GM12878 (cell line): ENCODE measurements at regions not wholly inside any gene's neighbourhood (a gene's known extent, or its start where the extent isn't known, plus 50 kb on each side); places are given as distances from the start of the nearest gene placed in this dataset.

ENCODE experiments used
- ATAC-seq: fragments of 200-7000 bp; cut with Tn5 transposase; 3 replicates; pipeline ENCODE4 v1.9.1; 2020; ENCODE audit warnings: mild to moderate bottlenecking, moderate library complexity
- BruUV-seq: library from RNA; stranded (reverse); fragments of 400-500 nt; replicated peaks from 2 replicates; lab custom pipeline; 2021; lab: Mats Ljungman, UMichigan
- CTCF ChIA-PET: fragments of 300-600 bp; sonication (Branson Sonifier 250); formaldehyde crosslinking; extraction: SDS; loops from one replicate; lab custom pipeline; 2021; ENCODE audit warnings: inconsistent platforms; lab: Yijun Ruan, JAX
- POLR2A ChIA-PET: fragments of 350-600 bp; formaldehyde crosslinking; extraction: SDS; loops from one replicate; lab custom pipeline; 2021; ENCODE audit warnings: inconsistent platforms; lab: Charles Lee
- RAD21 ChIA-PET: fragments of 300-600 bp; sonication (Branson Sonifier 250); formaldehyde crosslinking; loops from one replicate; lab custom pipeline; 2023; ENCODE audit warnings: antibody characterized with exemption; ENCODE audit not compliant: unreplicated experiment; lab: Charles Lee
- SMC1A ChIA-PET: fragments of 300-600 bp; sonication (Branson Sonifier 250); formaldehyde crosslinking; loops from one replicate; lab custom pipeline; 2023; ENCODE audit not compliant: unreplicated experiment, uncharacterized antibody; lab: Charles Lee
- DNase-seq: peaks from one replicate; pipeline ENCODE4 v3.0.0-alpha.2; 2011; ENCODE audit warnings: low read depth, low spot score
- FAIRE-seq: peaks from 3 replicates; lab custom pipeline; 2011; peaks lifted over from hg19 to GRCh38; lab: Jason Lieb, UNC
- H2AFZ ChIP-seq: 2 replicates; pipeline ENCODE4 v1.6.0; 2011; ENCODE audit warnings: low read depth, low read length, control low read depth; ENCODE audit not compliant: control insufficient read depth
- H3K27ac ChIP-seq: 2 replicates; pipeline ENCODE4 v1.5.1; 2011; ENCODE audit warnings: control low read depth; ENCODE audit not compliant: control insufficient read depth, insufficient read depth
- H3K27me3 ChIP-seq, 2 experiments: replicated peaks in 1 of 2; 2 replicates each; pipeline versions ENCODE4 v1.6.0 to v1.6.1; 2011; ENCODE audit warnings: low read length in 1 of 2; ENCODE audit not compliant: control insufficient read depth in 2 of 2, insufficient read depth in 2 of 2
- H3K36me3 ChIP-seq, 2 experiments: 2 replicates each; pipeline ENCODE4 v1.5.1; 2011; ENCODE audit warnings: low read length in 1 of 2; ENCODE audit not compliant: control insufficient read depth in 2 of 2, insufficient read depth in 2 of 2
- H3K4me1 ChIP-seq: 2 replicates; pipeline ENCODE4 v1.6.1; 2011; ENCODE audit warnings: mild to moderate bottlenecking, low read length, moderate library complexity, mixed read lengths; ENCODE audit not compliant: control insufficient read depth, insufficient read depth
- H3K4me2 ChIP-seq: 2 replicates; pipeline ENCODE4 v1.6.0; 2011; ENCODE audit warnings: control low read depth; ENCODE audit not compliant: control insufficient read depth, insufficient read depth
- H3K4me3 ChIP-seq: fragments of 200-600 bp; sonication (generic); 2 replicates; pipeline ENCODE4 v1.5.1; 2016
- H3K79me2 ChIP-seq: 2 replicates; pipeline ENCODE4 v1.6.0; 2011; ENCODE audit warnings: low read length; ENCODE audit not compliant: control insufficient read depth, insufficient read depth
- H3K9ac ChIP-seq: 2 replicates; pipeline ENCODE4 v1.8.0; 2011; ENCODE audit warnings: low read length, control low read depth, mixed read lengths; ENCODE audit not compliant: control insufficient read depth, insufficient read depth
- H3K9me3 ChIP-seq: replicated peaks from 3 replicates; pipeline ENCODE4 v1.5.1; 2011; ENCODE audit warnings: mild to moderate bottlenecking, low read length; ENCODE audit not compliant: control insufficient read depth, insufficient read depth
- H4K20me1 ChIP-seq: 2 replicates; pipeline ENCODE4 v1.6.0; 2011; ENCODE audit not compliant: control insufficient read depth, insufficient read depth
- ASH2L ChIP-seq: fragments of 300-600, 200-600 bp; sonication (generic); IDR thresholded peaks from 2 replicates; pipeline ENCODE4 v1.6.1; 2017; ENCODE audit warnings: low read depth, mild to moderate bottlenecking, borderline replicate concordance
- CEBPB ChIP-seq, 2 experiments: fragments of 150-350 bp in 1 of 2; IDR thresholded peaks; 2 replicates each; pipeline ENCODE4 v1.6.1; 2012 to 2014; ENCODE audit warnings: low read depth in 2 of 2, low read length in 2 of 2, borderline replicate concordance in 1 of 2, inconsistent platforms in 1 of 2
- ESRRA ChIP-seq: IDR thresholded peaks from 2 replicates; pipeline ENCODE4 v1.6.1; 2012; ENCODE audit warnings: mild to moderate bottlenecking, low read length, improper control_type of control experiment
- FOS ChIP-seq: IDR thresholded peaks from 3 replicates; pipeline ENCODE4 v1.6.1; 2011; ENCODE audit warnings: borderline replicate concordance; ENCODE audit not compliant: insufficient read length; ENCODE audit errors: extremely low read depth
- HSF1 ChIP-seq: fragments of 150-350 bp; IDR thresholded peaks from 2 replicates; pipeline ENCODE4 v1.6.1; 2014; ENCODE audit warnings: mild to moderate bottlenecking, low read depth, low read length
- JUNB ChIP-seq: IDR thresholded peaks from 2 replicates; pipeline ENCODE4 v1.6.1; 2016; ENCODE audit warnings: antibody characterized with exemption, mild to moderate bottlenecking
- KAT2A ChIP-seq: conservative IDR thresholded peaks from 2 replicates; pipeline ENCODE4 v1.6.1; 2011; ENCODE audit warnings: low read depth, low read length; ENCODE audit not compliant: control insufficient read depth
- KLF5 ChIP-seq: fragments of 450-650 bp; IDR thresholded peaks from 2 replicates; pipeline ENCODE4 v1.6.1; 2014; ENCODE audit warnings: mild to moderate bottlenecking; ENCODE audit not compliant: partially characterized antibody
- MTA2 ChIP-seq: fragments of 450-650 bp; IDR thresholded peaks from 2 replicates; pipeline ENCODE4 v1.6.1; 2016; ENCODE audit warnings: low read depth, mild to moderate bottlenecking, moderate library complexity
- MYB ChIP-seq: fragments of 150-350 bp; IDR thresholded peaks from 2 replicates; pipeline ENCODE4 v1.6.1; 2014; ENCODE audit warnings: mild to moderate bottlenecking, low read depth, low read length, borderline replicate concordance
- PAX8 ChIP-seq: fragments of 450-650 bp; IDR thresholded peaks from 2 replicates; pipeline ENCODE4 v1.6.1; 2017; ENCODE audit warnings: mild to moderate bottlenecking, moderate library complexity
- RELA ChIP-seq: fragments of 450-650 bp; IDR thresholded peaks from 2 replicates; pipeline ENCODE4 v1.8.0; 2014; ENCODE audit warnings: borderline replicate concordance; ENCODE audit not compliant: partially characterized antibody
- SUPT20H ChIP-seq: IDR thresholded peaks from 2 replicates; pipeline ENCODE4 v1.6.1; 2011; ENCODE audit warnings: low read depth, mild to moderate bottlenecking, low read length, moderate library complexity, borderline replicate concordance; ENCODE audit not compliant: control insufficient read depth
- USF1 ChIP-seq: IDR thresholded peaks from 2 replicates; pipeline ENCODE4 v1.6.1; 2011; ENCODE audit warnings: borderline replicate concordance, low read depth, mild to moderate bottlenecking, moderate library complexity, mixed read lengths, low read length; ENCODE audit not compliant: insufficient read depth; ENCODE audit errors: extremely low read length
- WGBS: methylation state at CpG from one replicate; pipeline ENCODE4 v1.1.6; 2016; ENCODE audit warnings: low lambda C conversion rate; ENCODE audit not compliant: insufficient replicate concordance, insufficient coverage; ENCODE audit errors: missing lambda C conversion rate; 5-methylcytosine and 5-hydroxymethylcytosine counted together
- in situ Hi-C: fragments of 300-500 bp; cut with MboI; formaldehyde crosslinking; loops from 9 replicates; pipeline ENCODE4 v1.14.3; 2018; ENCODE audit warnings: mixed read lengths
- intact Hi-C: fragments of 100-400 bp; cut with micrococcal nuclease; formaldehyde crosslinking; loops from one replicate; pipeline ENCODE4 v1.14.2; 2022; ENCODE audit not compliant: unreplicated experiment

- TF ChIP-seq HSF1 (no peak), SUPT20H (no peak), CEBPB (IDR thresholded peaks at IDR 0.05; ENCODE audit: borderline replicate concordance in 1 of 2, low read depth in 2 of 2, low read length in 2 of 2) (no peak), KAT2A (no peak), KLF5 (no peak), MYB (no peak), USF1 (no peak), JUNB (no peak)
These were observed 310.5 kb upstream of the TPM1 start (continued) for GRCh38 chr15:62732078-62732477.

GRCh38 chr15:62734706-62735105, 307.8 kb upstream of the TPM1 start:
- ATAC-seq (no peak), DNase-seq (no peak), FAIRE-seq (no peak)
- BruUV-seq, result no TSS peak
- WGBS, result 3% methylated on average over 5 of the region's 5 CpGs
- H3K9me3 ChIP-seq, result no peaks in the 10 kb centered on the region; the same call in 2 of the 3 replicates
- no peaks in the 10 kb centered on the region for H3K4me1 ChIP-seq
- H3K36me3 ChIP-seq, result no peaks in the 10 kb centered on the region
- no peak overlapping the region for H2AFZ ChIP-seq
- no peaks in the 10 kb centered on the region for H3K27me3 ChIP-seq
- ChIA-PET POLR2A (no interaction called here), CTCF (interaction anchor here (0.8 to 1.1 kb wide), 2 partner anchors 9 to 14 kb away, joined by 3 read pairs; no protein-coding TSS in a partner anchor), SMC1A (no interaction called here), RAD21 (no interaction called here)
- H3K4me2 ChIP-seq, result no peak overlapping the region
- H4K20me1 ChIP-seq, result no peaks in the 10 kb centered on the region
- no peak overlapping the region for H3K27ac ChIP-seq
- intact Hi-C loops, result no loop called here
- H3K9ac ChIP-seq, result no peak overlapping the region
- H3K79me2 ChIP-seq, result no peaks in the 10 kb centered on the region
- no peak overlapping the region for H3K4me3 ChIP-seq
- in situ Hi-C loops, result no loop called here
- TF ChIP-seq MTA2 (no peak), FOS (no peak), ESRRA (no peak), ASH2L (no peak), RELA (no peak), PAX8 (no peak)
